ENCODE measurements at regions not wholly inside any gene's neighbourhood (a gene's known extent, or its start where the extent isn't known, plus 50 kb on each side); places are given as distances from the start of the nearest gene placed in this dataset.

DNA sequence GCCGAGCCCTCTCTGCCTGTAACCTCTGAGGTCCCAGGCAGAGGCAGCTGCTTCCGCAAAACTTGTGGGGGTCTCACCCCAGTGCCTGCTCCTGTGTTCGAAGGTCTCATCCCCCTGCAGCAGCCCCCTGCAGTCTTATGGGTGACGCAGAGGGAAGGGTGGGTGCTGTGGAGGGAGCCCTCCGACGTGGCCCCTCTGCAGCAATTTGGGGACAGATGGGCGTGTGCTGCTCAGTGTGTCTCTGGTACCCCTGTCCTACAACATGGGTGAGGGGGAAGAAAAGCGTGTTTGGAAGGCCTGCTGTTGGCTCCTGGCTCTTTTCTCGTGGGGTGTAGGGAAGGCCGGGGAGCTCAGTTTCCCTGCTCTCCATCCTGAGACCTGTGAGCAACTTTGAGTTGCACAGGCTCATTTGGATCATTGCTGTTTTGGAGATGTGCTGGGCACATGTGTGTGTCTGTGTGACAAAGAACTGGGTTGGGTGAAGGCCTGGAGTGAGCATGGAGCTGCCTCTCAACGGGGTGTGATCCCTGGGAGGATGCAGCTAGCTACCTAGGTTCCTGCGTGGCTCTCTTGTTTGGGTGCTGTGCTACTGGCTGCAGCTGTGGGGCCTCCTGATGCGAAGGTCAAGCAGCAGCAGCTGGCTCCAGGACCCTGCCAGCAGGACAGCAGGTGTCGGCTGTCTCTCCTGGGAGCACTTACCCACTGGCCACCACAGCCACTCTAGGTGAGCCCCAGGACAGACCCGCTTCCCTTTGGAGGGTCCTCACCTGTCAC is 179.6 kb upstream of the PITX1 start:
- no peak overlapping the region for H3K27ac Mint-ChIP-seq

GRCh38 chr5:135213027-135213386 is 179.0 kb upstream of the PITX1 start:
- H3K27me3 Mint-ChIP-seq: no peaks in the 10 kb centered on the region
- peaks cover 67% of the 10 kb centered on the region for H3K4me1 Mint-ChIP-seq (ENCODE audit: low read depth)
- no peaks in the 10 kb centered on the region for H3K36me3 Mint-ChIP-seq (ENCODE audit: low read depth)
- no peaks in the 10 kb centered on the region for H3K9me3 Mint-ChIP-seq
- H3K4me3 Mint-ChIP-seq: no peak overlapping the region
- H3K27ac Mint-ChIP-seq: peak overlapping the region; percentile 17
- intact Hi-C loops (cut with micrococcal nuclease): no loop called here

More for the DNA sequence above, 179.6 kb upstream of the PITX1 start:
- Mint-ChIP-seq H3K27me3 (no peaks in the 10 kb centered on the region), H3K36me3 (ENCODE audit: low read depth) (no peaks in the 10 kb centered on the region), H3K9me3 (no peaks in the 10 kb centered on the region), H3K4me1 (ENCODE audit: low read depth) (peaks cover 62% of the 10 kb centered on the region), H3K4me3 (no peak overlapping the region)
- intact Hi-C loops (cut with micrococcal nuclease): no loop called here

GRCh38 chr5:135212361-135213026 is 178.5 kb upstream of the PITX1 start:
- Mint-ChIP-seq H3K27ac (peak overlapping the region; percentile 17), H3K36me3 (ENCODE audit: low read depth) (no peaks in the 10 kb centered on the region), H3K27me3 (peaks cover 3% of the 10 kb centered on the region), H3K4me1 (ENCODE audit: low read depth) (peaks cover 67% of the 10 kb centered on the region), H3K4me3 (no peak overlapping the region), H3K9me3 (no peaks in the 10 kb centered on the region)
- intact Hi-C loops (cut with micrococcal nuclease): no loop called here

GRCh38 chr5:135211791-135212190 is 177.8 kb upstream of the PITX1 start:
- intact Hi-C loops (cut with micrococcal nuclease): no loop called here
- Mint-ChIP-seq H3K4me3 (no peak overlapping the region), H3K4me1 (ENCODE audit: low read depth) (peaks cover 67% of the 10 kb centered on the region), H3K27me3 (peaks cover 3% of the 10 kb centered on the region), H3K36me3 (ENCODE audit: low read depth) (no peaks in the 10 kb centered on the region), H3K9me3 (no peaks in the 10 kb centered on the region), H3K27ac (no peak overlapping the region)

- no peak overlapping the region for H3K27ac Mint-ChIP-seq
- H3K9me3 Mint-ChIP-seq: no peaks in the 10 kb centered on the region
- peaks cover 62% of the 10 kb centered on the region for H3K4me1 Mint-ChIP-seq (ENCODE audit: low read depth)
- peaks cover 3% of the 10 kb centered on the region for H3K27me3 Mint-ChIP-seq
- H3K36me3 Mint-ChIP-seq (ENCODE audit: low read depth): no peaks in the 10 kb centered on the region
- no peak overlapping the region for H3K4me3 Mint-ChIP-seq
- intact Hi-C loops (cut with micrococcal nuclease): no loop called here
Measured at GRCh38 chr5:135211083-135211790, 177.2 kb upstream of the PITX1 start.

DNA sequence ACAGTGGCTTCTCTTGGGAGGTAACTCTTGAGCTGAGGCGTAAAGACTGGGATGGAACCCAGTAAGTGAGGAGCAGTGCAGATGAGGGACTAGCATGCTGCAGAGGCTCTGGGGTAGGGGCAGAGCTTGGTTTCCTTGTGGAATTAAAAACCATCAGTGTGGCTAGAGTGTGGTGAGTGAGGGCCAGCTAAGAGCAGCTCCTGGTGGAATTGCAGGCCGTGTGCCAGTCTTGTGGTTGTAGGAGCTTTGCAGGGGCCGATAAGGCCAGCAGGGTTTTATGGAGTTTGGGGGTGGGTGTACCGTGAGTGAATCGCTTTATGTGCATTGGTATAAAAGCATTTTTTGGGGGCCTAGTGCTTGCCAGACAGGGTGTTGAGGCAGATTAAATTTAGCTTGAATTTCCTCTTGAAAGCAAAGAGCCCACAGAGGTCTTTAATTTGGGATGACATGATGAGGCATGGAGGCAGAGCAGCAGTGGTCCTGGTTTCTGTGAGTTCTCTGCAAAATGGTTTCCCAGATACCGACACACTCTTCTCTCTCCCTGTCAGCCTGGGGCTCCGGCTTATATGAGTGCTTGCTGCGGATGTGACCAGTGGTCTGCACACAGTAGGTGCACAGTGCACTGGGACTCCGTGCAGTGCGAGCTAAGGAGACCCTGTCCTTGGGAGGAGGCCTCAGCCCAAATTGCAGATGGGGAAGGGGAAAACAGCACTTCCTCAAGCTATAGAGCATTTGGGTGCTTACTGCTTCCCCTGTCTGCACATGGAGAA is 176.4 kb upstream of the PITX1 start:
- H3K36me3 Mint-ChIP-seq (ENCODE audit: low read depth): no peaks in the 10 kb centered on the region
- H3K4me3 Mint-ChIP-seq: no peak overlapping the region
- peaks cover 54% of the 10 kb centered on the region for H3K4me1 Mint-ChIP-seq (ENCODE audit: low read depth)
- intact Hi-C loops (cut with micrococcal nuclease): no loop called here
- peaks cover 3% of the 10 kb centered on the region for H3K27me3 Mint-ChIP-seq
- H3K9me3 Mint-ChIP-seq: no peaks in the 10 kb centered on the region
- no peak overlapping the region for H3K27ac Mint-ChIP-seq

GRCh38 chr5:135208903-135209721 is 175.1 kb upstream of the PITX1 start:
- no peaks in the 10 kb centered on the region for H3K9me3 Mint-ChIP-seq
- intact Hi-C loops (cut with micrococcal nuclease): loop anchor here (10.0 kb wide), 1 partner anchor 126 kb away; no protein-coding TSS in a partner anchor
- peaks cover 3% of the 10 kb centered on the region for H3K27me3 Mint-ChIP-seq
- H3K36me3 Mint-ChIP-seq (ENCODE audit: low read depth): no peaks in the 10 kb centered on the region
- H3K4me1 Mint-ChIP-seq (ENCODE audit: low read depth): peaks cover 48% of the 10 kb centered on the region
- H3K27ac Mint-ChIP-seq: peak overlapping the region; percentile 65
- no peak overlapping the region for H3K4me3 Mint-ChIP-seq

GRCh38 chr5:135208555-135208902 is 174.5 kb upstream of the PITX1 start:
- intact Hi-C loops (cut with micrococcal nuclease): loop anchor here (10.0 kb wide), 1 partner anchor 126 kb away; no protein-coding TSS in a partner anchor
- Mint-ChIP-seq H3K4me1 (ENCODE audit: low read depth) (peaks cover 49% of the 10 kb centered on the region), H3K9me3 (no peaks in the 10 kb centered on the region), H3K4me3 (no peak overlapping the region), H3K27ac (peak overlapping the region; percentile 65), H3K36me3 (ENCODE audit: low read depth) (no peaks in the 10 kb centered on the region), H3K27me3 (peaks cover 3% of the 10 kb centered on the region)

GRCh38 chr5:135207866-135208265 is 173.8 kb upstream of the PITX1 start:
- Mint-ChIP-seq H3K36me3 (ENCODE audit: low read depth) (no peaks in the 10 kb centered on the region), H3K4me1 (ENCODE audit: low read depth) (peaks cover 45% of the 10 kb centered on the region), H3K27ac (no peak overlapping the region), H3K4me3 (no peak overlapping the region), H3K27me3 (peaks cover 3% of the 10 kb centered on the region), H3K9me3 (peaks cover 6% of the 10 kb centered on the region)
- intact Hi-C loops (cut with micrococcal nuclease): loop anchor here (10.0 kb wide), 1 partner anchor 127 kb away; no protein-coding TSS in a partner anchor

DNA sequence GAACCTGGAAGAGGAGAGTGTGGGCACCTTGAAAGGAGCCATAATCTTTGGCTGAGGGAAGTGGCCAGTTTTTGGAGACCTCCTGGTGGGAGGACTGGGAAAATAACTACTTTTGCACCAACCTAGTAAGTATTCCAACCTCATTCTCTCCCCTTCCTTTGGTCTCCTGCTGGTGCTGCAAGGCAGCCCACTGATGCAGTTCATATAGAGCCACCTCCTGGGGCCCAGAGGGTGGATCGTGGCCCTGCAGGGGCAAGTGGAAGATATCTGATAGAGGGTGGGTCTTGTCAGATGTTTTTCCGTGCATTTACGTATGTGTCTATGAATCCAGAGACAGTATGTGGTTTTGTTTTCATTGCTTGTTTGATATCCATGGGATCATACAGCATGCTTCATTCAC is 172.8 kb upstream of the PITX1 start:
- Mint-ChIP-seq H3K4me3 (no peak overlapping the region), H3K9me3 (peaks cover 10% of the 10 kb centered on the region), H3K4me1 (ENCODE audit: low read depth) (peaks cover 35% of the 10 kb centered on the region), H3K27me3 (peaks cover 12% of the 10 kb centered on the region), H3K27ac (no peak overlapping the region), H3K36me3 (ENCODE audit: low read depth) (no peaks in the 10 kb centered on the region)
- intact Hi-C loops (cut with micrococcal nuclease): loop anchor here (10.0 kb wide), 1 partner anchor 128 kb away; no protein-coding TSS in a partner anchor

GRCh38 chr5:135205632-135206349 is 171.8 kb upstream of the PITX1 start:
- H3K27me3 Mint-ChIP-seq: peaks cover 14% of the 10 kb centered on the region
- H3K36me3 Mint-ChIP-seq (ENCODE audit: low read depth): no peaks in the 10 kb centered on the region
- no peak overlapping the region for H3K4me3 Mint-ChIP-seq
- H3K9me3 Mint-ChIP-seq: peaks cover 10% of the 10 kb centered on the region
- no peak overlapping the region for H3K27ac Mint-ChIP-seq
- intact Hi-C loops (cut with micrococcal nuclease): loop anchor here (10.0 kb wide), 1 partner anchor 129 kb away; no protein-coding TSS in a partner anchor
- peaks cover 25% of the 10 kb centered on the region for H3K4me1 Mint-ChIP-seq (ENCODE audit: low read depth)

GRCh38 chr5:135204151-135204600 is 170.1 kb upstream of the PITX1 start:
- peaks cover 10% of the 10 kb centered on the region for H3K9me3 Mint-ChIP-seq
- peaks cover 17% of the 10 kb centered on the region for H3K4me1 Mint-ChIP-seq (ENCODE audit: low read depth)
- H3K36me3 Mint-ChIP-seq (ENCODE audit: low read depth): no peaks in the 10 kb centered on the region
- peaks cover 27% of the 10 kb centered on the region for H3K27me3 Mint-ChIP-seq
- H3K4me3 Mint-ChIP-seq: no peak overlapping the region
- no peak overlapping the region for H3K27ac Mint-ChIP-seq
- intact Hi-C loops (cut with micrococcal nuclease): loop anchor here (10.0 kb wide), 1 partner anchor 131 kb away; no protein-coding TSS in a partner anchor

Data from dendritic cell treated with granulocyte-macrophage colony-stimulating factor and Interleukin-4, amounts not matched to agents 40 ng/mL and 50 ng/mL, for 4 days (primary cell).